Gastrocnemius medialis (tissue), 4 donors: ENCODE measurements at regions not wholly inside any gene's neighbourhood (a gene's known extent, or its start where the extent isn't known, plus 50 kb on each side); places are given as distances from the start of the nearest gene placed in this dataset.

Experiments
- POLR2A ChIP-seq, 2 donors: fragments of 450-650 bp; IDR thresholded peaks; one replicate each; pipeline ENCODE4 v1.6.1; 2017; ENCODE audit warnings: antibody characterized with exemption in 2 of 2, mild to moderate bottlenecking in 2 of 2, moderate library complexity in 2 of 2
- TF ChIP-seq, protein P1 (sequence below), 5 experiments: fragments of 450-650 bp in 3 of 5; fragments of 200-600 bp in 2 of 5; sonication (generic) in 2 of 5; IDR thresholded peaks in 4 of 5; conservative IDR thresholded peaks in 1 of 5; 1 replicate in 4 of 5; 2 replicates in 1 of 5; pipeline ENCODE4 v1.5.1; 2016 to 2019; ENCODE audit warnings: antibody characterized with exemption in 5 of 5, mild to moderate bottlenecking in 3 of 5, moderate library complexity in 3 of 5

DNA sequence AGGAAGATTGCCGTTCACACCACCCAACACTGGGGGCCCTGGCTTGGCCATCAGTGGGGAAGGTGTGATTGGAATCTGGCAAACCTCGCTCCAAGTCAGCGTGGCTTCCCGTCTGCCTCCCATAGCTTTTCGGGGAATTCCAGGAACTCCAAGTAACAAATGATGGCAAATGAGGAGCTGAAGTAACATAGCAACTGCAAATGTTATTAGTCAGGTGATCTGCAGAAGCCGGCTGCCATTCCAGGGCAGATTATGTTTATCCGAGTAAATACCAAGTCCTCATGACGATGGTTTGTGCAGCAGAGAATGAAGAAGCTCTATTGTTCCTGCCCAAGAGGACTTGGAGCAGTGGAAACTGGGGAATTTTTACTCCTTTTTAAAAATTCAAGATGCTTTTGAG is 270.5 kb upstream of the PODXL start:
- TF ChIP-seq, protein P1, sequence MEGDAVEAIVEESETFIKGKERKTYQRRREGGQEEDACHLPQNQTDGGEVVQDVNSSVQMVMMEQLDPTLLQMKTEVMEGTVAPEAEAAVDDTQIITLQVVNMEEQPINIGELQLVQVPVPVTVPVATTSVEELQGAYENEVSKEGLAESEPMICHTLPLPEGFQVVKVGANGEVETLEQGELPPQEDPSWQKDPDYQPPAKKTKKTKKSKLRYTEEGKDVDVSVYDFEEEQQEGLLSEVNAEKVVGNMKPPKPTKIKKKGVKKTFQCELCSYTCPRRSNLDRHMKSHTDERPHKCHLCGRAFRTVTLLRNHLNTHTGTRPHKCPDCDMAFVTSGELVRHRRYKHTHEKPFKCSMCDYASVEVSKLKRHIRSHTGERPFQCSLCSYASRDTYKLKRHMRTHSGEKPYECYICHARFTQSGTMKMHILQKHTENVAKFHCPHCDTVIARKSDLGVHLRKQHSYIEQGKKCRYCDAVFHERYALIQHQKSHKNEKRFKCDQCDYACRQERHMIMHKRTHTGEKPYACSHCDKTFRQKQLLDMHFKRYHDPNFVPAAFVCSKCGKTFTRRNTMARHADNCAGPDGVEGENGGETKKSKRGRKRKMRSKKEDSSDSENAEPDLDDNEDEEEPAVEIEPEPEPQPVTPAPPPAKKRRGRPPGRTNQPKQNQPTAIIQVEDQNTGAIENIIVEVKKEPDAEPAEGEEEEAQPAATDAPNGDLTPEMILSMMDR (IDR thresholded peaks at IDR 0.05 in 4 of 5, conservative IDR thresholded peaks at IDR 0.05 in 1 of 5) = no peak
- TF ChIP-seq POLR2A (IDR thresholded peaks at IDR 0.05) = no peak
